GM21825 (cell line): ENCODE measurements at regions not wholly inside any gene's neighbourhood (a gene's known extent, or its start where the extent isn't known, plus 50 kb on each side); places are given as distances from the start of the nearest gene placed in this dataset.

Source experiments
- ATAC-seq: cut with Tn5 transposase; IDR thresholded peaks from one replicate; pipeline ENCODE4 v1.9.1; 2021; ENCODE audit warnings: mild to moderate bottlenecking, moderate library complexity; ENCODE audit not compliant: unreplicated experiment

DNA sequence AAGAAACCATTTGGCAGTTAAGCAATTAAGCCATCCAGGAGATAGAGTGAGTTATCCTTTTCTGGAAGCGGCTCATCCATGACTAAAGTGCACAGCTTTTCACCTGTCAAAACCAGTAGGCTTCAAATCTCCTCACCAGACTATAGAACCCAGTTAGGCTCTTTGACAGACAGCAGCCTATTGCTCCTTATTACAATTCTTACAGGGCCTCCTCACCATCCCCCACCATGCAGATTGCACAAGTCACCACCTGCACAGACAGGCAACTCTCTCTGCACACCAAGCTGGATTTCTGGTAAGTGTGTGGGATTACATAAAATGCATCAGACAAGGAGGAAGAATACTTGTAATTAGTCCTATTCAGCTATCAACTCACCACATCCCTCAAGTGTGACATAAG, 301.6 kb downstream of the SNX13 start:
- ATAC-seq: no peak

DNA sequence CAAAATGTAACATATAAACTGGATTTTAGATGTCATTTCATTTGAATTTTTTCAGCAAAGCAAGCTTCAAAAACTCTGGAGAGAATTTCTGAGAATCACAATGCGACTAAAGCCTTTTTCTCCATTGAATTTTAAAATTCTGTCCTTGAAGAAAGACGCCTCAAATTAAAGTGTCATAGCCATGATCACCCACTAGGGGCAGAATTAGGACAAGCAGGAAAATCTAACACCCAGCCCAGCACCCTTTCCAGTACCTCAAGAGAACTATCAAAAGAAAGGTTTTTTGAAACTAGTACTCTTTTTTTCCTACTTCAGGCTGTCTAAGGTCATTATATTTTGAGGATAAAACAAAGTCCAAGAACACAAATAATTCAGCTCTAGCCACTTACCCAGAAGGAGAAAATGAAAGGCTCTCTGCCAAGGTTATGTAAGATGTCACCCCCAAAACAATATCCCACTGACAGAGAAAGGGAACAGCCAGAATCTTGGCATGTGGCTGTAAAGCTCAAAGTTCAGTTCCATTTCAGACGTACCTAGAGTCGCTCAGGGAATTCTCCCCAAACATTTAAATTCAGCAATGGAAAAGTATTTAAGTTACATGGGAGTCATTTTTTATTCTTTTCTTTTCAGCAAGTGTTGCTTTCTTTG, 299.4 kb downstream of the SNX13 start:
- ATAC-seq: no peak

DNA sequence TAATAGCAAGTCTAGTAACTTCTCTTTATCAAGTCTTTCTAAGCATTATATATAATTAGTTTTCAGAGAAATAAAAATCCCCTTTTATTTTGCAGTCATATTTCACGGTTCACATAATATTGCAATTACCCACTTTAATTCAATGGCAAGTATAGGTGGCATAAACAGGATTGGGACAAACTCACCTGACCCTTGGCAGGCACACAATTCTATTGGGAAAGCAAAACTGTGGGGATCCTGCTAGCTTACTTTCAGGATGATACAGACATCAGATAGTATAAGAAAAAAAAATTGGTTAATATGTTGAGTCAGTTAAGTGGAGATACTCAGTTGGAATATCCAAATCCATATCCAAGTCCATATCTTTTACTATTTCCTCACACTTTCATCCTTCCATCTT, 294.8 kb downstream of the SNX13 start:
- no peak for ATAC-seq

- ATAC-seq: no peak
Observed at GRCh38 chr7:17646253-17646956, 293.9 kb downstream of the SNX13 start.

- ATAC-seq: no peak
Observed at GRCh38 chr7:17651341-17651740, 289.0 kb downstream of the SNX13 start.

- ATAC-seq: no peak
Observed at GRCh38 chr7:17651863-17652385, 288.4 kb downstream of the SNX13 start.

DNA sequence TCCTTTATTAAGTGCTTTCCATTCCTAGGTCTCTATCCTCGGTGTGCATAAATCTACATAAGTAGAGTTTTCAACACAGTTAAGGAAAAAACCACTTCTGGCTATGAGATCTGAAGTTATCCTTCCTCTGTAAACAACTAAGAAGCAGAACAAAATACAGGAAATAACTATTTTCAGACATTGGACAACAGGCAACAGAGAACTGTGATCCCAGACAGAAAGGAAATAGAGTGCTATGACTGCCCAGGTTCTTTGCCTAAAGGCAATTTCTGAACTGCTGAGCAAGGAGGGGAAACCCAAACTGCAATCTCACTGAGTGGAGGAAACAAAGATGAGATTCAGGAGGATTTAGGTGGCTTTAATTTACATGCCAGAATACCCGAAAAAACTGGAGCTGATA, 285.4 kb downstream of the SNX13 start:
- no peak for ATAC-seq

- ATAC-seq: no peak
Observed at GRCh38 chr7:17659126-17659525, 281.2 kb downstream of the SNX13 start.

GRCh38 chr7:17660116-17660515, 280.2 kb downstream of the SNX13 start:
- no peak for ATAC-seq

- no peak for ATAC-seq
Observed at GRCh38 chr7:17661982-17662585, 278.2 kb downstream of the SNX13 start.

- ATAC-seq: no peak
Observed at GRCh38 chr7:17663061-17663675, 277.1 kb downstream of the SNX13 start.

DNA sequence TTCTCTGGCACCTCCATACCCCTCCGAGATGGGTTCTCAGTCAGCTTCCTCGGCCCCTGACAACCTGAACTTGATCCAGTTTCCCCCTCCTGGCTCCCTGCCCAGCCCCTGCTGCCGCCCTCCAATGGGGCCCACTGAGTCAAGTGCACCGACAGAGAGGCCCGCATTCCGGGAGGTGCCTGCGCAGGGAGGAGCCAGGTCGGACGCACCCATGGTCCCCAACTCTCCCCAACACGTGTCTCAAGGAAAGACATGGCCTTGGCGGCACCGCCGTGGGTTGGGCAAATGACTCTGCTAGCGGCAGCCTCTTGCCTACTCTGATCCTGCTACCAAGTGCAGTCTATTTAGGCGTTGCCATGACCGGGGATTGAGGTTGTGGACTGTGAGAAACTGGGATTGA, 275.3 kb downstream of the SNX13 start:
- no peak for ATAC-seq

- ATAC-seq: no peak
Observed at GRCh38 chr7:17668122-17668521, 272.2 kb downstream of the SNX13 start.

- no peak for ATAC-seq
Observed at GRCh38 chr7:17669204-17669603, 271.1 kb downstream of the SNX13 start.

GRCh38 chr7:17671956-17672355, 268.3 kb downstream of the SNX13 start:
- ATAC-seq: no peak

GRCh38 chr7:17672783-17673182, 267.5 kb downstream of the SNX13 start:
- ATAC-seq: no peak

GRCh38 chr7:17674166-17674942, 265.9 kb downstream of the SNX13 start:
- no peak for ATAC-seq

- ATAC-seq: no peak
Observed at GRCh38 chr7:17674943-17675608, 265.2 kb downstream of the SNX13 start.

DNA sequence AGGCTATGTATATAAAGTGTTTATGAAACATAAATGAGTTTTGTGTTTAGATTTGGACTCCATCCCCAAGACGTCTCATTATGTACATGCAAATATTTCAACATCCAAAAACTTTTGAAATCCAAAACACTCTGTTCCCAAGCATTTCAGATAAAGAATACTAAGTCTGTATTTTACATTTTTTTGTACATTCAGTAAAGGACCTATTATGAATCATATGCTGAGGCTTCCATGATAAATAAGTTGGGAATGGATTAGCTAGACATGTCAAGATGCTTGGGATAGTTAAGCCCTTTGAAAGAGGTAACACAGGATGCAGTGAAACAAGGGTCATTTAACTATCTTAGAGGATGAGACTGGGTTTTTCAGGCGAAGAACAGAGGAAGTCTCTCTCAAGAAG, 262.9 kb downstream of the SNX13 start:
- ATAC-seq: no peak

DNA sequence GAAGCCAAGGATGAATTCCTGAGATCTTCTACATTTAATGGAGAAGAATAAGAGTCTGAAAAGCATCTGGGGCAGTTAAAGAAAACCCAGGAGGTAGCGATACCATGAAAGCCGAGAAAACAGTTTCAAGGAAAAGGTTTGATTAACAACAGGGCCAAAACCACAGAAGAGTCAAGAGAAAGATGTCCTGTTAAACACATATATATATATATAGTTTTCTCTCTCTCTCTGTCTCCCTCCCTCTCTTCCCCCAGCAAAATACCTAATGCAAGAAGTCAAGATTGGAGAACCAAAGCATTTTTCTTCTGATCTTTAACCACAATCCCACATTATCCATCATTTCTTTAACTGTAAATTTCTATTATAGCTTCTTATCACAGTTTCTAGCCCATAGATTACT, 261.4 kb downstream of the SNX13 start:
- no peak for ATAC-seq
